Amniotic epithelial cell (primary cell): ENCODE measurements at regions not wholly inside any gene's neighbourhood (a gene's known extent, or its start where the extent isn't known, plus 50 kb on each side); places are given as distances from the start of the nearest gene placed in this dataset.
"Not testable (repeated sequence)": the region's sequence is repeated elsewhere in the genome, so short reads cannot be mapped to it uniquely, and the experiment has no call there.

Experiments used
- DNase-seq: peaks from one replicate; pipeline ENCODE4 v3.0.0-alpha.2; 2010; ENCODE audit warnings: low read depth

DNA sequence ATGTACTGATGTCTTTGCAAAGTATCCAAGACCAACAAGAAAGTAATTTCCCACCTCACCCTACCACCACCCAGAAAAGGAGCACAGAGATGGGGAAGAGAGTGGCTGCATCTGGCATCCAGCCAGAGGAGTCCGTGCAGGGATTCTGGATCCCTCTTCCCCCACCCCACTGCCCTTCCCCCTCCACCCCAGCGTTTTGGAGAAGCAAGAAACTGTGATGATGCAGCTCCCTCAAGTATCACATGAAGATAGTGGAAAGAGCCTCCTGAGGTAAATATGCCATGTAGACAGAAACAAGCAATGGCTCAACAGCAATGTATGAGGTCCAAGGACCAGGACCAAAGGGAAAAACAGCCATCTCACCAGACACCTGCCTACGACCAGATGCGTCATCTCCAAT, 153.8 kb downstream of the DEPDC1B start:
- no peak for DNase-seq

DNA sequence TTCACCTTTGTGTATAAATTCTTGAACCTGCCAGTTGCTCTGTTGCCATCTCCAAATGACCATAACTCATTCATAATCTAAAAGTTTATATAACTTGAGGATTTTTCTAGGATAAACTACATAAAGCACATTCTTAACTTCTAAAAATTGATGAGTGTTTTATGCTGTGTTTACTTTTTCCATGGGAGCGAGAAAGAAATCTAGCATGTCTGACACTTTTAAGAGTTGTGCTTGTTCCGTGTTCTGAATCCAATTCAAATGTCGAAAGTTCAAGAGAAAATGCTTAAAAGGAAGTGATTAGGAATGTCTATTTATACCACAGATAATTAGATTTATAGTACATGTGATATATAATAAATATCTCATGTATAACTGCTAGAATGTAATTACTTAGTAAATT, 154.4 kb downstream of the DEPDC1B start:
- peak; percentile 49 for DNase-seq

- DNase-seq, result no peak
These were observed 155.8 kb downstream of the DEPDC1B start for GRCh38 chr5:60544142-60544541.

GRCh38 chr5:60541980-60542379, 158.0 kb downstream of the DEPDC1B start:
- DNase-seq, result peak; percentile 96

- peak; percentile 90 for DNase-seq
These were observed 158.8 kb downstream of the DEPDC1B start for GRCh38 chr5:60540856-60541805.

DNA sequence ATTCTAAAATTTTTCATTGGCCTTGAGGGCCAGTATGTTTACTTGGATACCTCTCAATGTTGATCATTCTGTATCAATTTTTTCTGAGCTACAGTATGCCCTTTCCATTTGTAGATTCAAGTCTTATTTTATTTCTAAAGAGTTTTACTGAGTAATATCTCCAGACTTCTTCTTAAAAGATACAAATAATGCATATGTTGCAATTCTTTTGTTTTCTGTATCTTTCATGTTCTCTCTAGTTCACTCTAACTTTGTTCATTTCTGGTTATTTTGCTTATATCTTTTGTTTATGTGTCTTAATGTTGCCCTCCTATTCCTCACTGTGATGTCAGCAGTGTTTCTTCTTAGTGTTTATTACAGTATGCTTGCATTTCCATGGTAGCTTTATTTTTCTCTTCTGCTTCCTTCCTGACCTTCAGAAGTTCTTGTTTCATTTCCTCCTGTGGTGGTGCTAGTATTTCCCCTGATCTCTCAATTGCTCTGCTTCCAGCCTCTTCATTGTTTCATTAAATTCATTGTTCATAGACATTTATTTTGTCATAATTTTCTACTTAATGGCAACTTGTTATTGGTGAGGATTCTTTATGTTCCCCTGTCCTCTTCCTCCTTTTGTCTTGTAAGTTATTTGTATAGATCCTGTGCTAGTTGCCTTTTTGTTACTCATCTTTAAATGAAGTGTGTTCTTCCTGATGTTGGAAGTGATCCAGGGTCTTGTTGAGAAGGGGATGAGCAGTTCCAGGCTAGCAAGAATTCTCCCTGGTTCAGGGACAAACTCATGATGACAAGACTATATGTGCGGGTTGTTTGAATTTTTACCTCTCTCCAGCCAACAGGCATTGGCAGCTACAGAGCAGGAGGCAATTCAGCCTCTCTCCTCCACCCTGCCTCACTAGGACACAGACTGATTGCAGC, 160.8 kb downstream of the DEPDC1B start:
- DNase-seq, result peak; percentile 34

- DNase-seq, result no peak
These were observed 161.5 kb downstream of the DEPDC1B start for GRCh38 chr5:60538426-60538825.

DNA sequence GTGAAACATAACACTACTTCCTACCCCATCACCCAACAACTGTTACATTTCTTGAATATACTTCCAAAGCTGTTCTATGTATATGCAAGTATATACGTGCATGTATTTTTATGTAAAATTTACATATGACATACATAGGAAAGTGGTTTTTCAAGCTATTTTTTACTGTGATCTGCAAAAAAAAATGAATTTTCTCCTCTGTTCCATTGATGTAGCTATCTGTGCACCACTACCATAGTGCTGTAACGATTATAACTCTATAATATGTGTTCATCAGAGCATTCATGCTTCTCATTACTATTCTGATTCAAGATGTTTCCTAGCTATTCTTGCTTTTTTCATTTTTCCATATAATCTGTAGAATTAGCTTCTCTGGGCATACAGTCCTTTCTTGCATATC, 164.0 kb downstream of the DEPDC1B start:
- DNase-seq, result no peak

GRCh38 chr5:60535198-60535597, 164.8 kb downstream of the DEPDC1B start:
- no peak for DNase-seq

DNA sequence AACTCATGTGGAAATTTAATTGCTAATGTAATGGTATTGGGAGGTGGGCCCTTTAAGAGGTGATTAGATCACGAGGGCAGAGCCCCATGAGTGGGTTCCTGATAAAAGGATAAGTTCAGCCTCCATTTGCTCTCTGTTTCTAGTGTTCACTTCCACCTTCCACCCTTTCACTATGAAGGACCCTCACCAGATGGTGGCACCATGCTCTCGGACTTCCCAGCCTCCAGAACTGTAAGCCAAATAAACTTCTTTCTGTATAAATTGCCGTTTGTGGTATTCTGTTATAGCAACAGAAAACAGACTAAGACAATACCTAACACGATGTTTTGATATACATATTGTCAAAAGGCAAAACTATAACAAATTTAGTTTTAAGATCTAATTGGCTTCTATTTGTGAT, 166.2 kb downstream of the DEPDC1B start:
- DNase-seq, result no peak

GRCh38 chr5:60532796-60533195, 167.2 kb downstream of the DEPDC1B start:
- DNase-seq, result not testable (repeated sequence)

DNA sequence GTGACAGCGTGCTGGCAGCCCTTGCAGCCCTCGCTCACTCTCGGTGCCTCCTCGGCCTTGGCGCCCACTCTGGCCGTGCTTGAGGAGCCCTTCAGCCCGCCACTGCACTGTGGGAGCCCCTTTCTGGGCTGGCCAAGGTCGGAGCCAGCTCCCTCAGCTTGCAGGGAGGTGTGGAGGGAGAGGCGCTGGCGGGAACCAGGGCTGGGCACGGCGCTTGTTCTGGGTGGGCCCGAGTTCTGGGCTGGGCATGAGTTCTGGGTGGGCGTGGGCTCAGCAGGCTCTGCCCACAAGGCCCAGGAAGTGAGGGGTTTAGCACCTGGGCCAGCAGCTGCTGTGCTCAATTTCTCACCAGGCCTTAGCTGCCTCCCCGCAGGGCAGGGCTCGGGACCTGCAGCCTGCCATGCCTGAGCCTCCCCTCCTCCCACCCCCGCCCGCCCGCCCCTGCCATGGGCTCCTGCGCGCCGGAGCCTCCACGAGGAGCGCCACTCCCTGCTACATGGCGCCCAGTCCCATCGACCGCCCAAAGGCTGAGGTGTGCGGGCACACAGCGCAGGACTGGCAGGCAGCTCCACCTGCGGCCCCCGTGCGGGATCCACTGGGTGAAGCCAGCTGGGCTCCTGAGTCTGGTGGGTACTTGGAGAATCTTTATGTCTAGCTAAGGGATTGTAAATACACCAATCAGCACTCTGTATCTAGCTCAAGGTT, 169.7 kb downstream of the DEPDC1B start:
- DNase-seq, result not testable (repeated sequence)

DNA sequence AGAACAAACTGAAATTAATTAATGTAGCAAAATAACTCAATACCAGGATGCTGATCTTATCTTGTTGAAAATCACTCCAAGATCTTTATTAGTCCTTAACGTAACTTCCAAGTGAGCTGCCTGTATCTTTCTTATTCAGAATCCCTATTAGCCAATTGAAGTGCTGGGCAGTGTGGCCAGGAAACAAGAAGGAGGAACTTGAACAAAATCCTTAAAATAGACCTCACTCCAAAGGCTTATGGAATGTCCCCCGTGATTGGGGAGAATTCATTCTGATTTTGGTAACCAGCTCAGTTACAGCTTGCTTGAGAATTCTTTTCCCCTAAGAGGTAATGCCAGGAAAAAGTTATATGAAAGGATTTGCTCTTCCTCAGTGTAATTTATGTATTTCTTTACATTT, 171.0 kb downstream of the DEPDC1B start:
- DNase-seq, result no peak

DNA sequence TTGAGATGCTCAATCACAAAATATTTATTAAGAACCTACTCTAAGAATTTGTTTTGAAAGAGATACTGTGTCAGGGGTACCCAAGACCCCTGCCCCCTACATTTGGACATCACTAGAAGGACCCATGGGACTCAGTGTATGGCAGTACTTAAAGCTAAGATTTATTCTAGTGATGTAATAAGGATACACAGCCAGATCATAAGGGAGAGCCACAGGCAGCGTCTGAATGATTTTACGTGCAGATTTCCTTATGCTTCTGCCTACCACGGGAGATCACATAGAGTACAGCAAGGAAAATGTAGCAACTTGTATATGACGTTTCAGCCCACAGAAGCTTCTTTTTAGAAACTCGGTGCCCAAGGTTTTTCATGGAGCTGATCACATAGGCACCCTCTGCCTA, 172.9 kb downstream of the DEPDC1B start:
- no peak for DNase-seq

- no peak for DNase-seq
These were observed 173.6 kb downstream of the DEPDC1B start for GRCh38 chr5:60526336-60526875.

- DNase-seq, result peak; percentile 89
These were observed 177.6 kb downstream of the DEPDC1B start for GRCh38 chr5:60522292-60522905.

GRCh38 chr5:60521376-60522291, 178.3 kb downstream of the DEPDC1B start:
- no peak for DNase-seq

DNA sequence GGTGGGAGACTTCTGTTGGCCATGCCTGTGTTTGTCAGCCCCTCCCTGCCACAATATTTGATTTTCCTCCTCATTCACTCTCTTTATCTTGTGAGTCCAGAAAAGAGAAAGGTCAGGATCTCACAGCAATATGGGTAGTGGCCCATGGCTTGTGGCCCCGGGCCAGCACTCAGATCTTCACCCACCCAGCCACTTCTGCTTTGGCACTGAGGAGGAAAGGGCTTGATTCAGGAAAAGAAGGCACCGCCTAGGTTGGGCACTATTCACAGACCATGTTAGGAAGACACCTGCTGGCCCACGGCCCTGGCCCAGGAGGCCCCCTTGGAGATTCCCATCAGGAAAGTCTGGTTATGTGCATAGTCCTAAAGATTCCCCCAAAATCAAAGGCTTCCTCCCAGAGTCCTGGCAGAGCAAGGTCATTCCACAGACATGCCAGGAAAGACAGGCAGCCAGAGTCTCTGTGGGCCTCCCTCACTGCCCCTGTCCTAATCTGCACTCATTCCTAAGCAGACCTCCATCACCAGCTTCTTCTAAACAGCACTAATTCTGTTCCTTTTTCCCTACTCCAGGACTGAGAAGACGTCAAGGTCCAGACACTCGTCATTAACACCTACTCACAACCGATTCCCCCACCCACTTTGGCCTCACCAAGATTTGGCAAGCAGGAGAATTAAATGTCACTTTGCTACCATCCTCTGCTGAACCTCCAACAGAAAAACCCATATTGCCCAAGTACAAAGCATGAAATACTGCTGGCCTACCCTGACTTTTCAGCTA, 179.3 kb downstream of the DEPDC1B start:
- no peak for DNase-seq

DNA sequence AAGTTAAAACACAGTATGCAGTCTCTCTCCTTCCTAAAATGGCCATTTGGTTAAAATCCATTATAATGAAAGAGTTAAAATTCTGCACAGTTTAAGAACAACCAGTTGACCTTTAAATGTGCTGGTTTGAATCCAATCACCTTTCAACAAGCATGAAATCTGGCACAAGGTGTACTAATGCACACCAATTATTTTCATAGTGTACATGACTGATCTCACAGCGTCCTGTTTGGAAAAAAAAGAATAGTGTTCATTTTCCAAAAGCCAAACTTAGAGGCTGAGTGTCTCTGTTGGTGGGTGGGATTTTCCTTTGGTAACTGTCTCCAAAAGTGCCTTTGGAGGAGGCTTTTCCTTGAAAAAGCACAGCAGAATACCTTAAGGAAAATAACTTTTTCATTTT, 180.6 kb downstream of the DEPDC1B start:
- DNase-seq, result no peak

- no peak for DNase-seq
These were observed 182.1 kb downstream of the DEPDC1B start for GRCh38 chr5:60517850-60518249.
